Liver (tissue), 3 donors: ENCODE measurements at regions not wholly inside any gene's neighbourhood (a gene's known extent, or its start where the extent isn't known, plus 50 kb on each side); places are given as distances from the start of the nearest gene placed in this dataset.

Source experiments
- SP1 ChIP-seq: IDR thresholded peaks from 2 replicates; pipeline ENCODE4 v1.6.1; 2018; ENCODE audit warnings: antibody characterized with exemption, mild to moderate bottlenecking
- TAF1 ChIP-seq: conservative IDR thresholded peaks from 2 replicates; pipeline ENCODE4 v1.6.1; 2016; ENCODE audit warnings: antibody characterized with exemption, mild to moderate bottlenecking
- YY1 ChIP-seq: IDR thresholded peaks from 2 replicates; pipeline ENCODE4 v1.6.1; 2016; ENCODE audit warnings: antibody characterized with exemption, mild to moderate bottlenecking
- TF ChIP-seq, protein P1 (sequence below): IDR thresholded peaks from 2 replicates; pipeline ENCODE4 v1.6.1; 2016; ENCODE audit warnings: antibody characterized with exemption
- TF ChIP-seq, protein P2 (sequence below): fragments of 150-350 bp; IDR thresholded peaks from 2 replicates; pipeline ENCODE4 v1.5.1; 2017; ENCODE audit warnings: improper control_type of control experiment, low read depth, low read length; ENCODE audit not compliant: missing input control
- TF ChIP-seq, protein P3 (sequence below): IDR thresholded peaks from 2 replicates; pipeline ENCODE4 v1.6.1; 2016; ENCODE audit warnings: antibody characterized with exemption, mild to moderate bottlenecking
- TF ChIP-seq, protein P4 (sequence below): IDR thresholded peaks from 2 replicates; pipeline ENCODE4 v1.6.1; 2016; ENCODE audit warnings: antibody characterized with exemption
- donor health status: healthy.
- donor health status: healthy.

DNA sequence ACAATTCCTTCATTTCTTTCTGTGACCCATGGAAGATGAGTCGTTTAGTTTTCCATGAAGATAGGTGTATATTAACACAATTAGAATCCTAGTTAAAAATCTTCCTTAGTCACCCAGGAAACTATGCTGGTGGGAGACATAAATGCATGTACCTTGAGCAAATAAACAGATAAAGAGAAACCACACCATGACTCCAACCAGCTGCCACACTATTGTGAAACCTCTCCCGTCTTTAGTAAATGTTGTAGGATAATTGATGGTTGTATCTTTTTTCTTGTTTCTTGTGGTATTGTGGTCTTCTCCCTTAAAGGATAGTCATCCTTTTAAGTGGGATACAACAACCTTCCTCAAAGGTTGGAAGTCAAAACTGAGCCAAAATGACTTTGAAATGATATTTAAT, 103.8 kb upstream of the LEF1 start:
- TF ChIP-seq, protein P1, sequence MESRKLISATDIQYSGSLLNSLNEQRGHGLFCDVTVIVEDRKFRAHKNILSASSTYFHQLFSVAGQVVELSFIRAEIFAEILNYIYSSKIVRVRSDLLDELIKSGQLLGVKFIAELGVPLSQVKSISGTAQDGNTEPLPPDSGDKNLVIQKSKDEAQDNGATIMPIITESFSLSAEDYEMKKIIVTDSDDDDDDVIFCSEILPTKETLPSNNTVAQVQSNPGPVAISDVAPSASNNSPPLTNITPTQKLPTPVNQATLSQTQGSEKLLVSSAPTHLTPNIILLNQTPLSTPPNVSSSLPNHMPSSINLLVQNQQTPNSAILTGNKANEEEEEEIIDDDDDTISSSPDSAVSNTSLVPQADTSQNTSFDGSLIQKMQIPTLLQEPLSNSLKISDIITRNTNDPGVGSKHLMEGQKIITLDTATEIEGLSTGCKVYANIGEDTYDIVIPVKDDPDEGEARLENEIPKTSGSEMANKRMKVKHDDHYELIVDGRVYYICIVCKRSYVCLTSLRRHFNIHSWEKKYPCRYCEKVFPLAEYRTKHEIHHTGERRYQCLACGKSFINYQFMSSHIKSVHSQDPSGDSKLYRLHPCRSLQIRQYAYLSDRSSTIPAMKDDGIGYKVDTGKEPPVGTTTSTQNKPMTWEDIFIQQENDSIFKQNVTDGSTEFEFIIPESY: no peak
- TF ChIP-seq, protein P2, sequence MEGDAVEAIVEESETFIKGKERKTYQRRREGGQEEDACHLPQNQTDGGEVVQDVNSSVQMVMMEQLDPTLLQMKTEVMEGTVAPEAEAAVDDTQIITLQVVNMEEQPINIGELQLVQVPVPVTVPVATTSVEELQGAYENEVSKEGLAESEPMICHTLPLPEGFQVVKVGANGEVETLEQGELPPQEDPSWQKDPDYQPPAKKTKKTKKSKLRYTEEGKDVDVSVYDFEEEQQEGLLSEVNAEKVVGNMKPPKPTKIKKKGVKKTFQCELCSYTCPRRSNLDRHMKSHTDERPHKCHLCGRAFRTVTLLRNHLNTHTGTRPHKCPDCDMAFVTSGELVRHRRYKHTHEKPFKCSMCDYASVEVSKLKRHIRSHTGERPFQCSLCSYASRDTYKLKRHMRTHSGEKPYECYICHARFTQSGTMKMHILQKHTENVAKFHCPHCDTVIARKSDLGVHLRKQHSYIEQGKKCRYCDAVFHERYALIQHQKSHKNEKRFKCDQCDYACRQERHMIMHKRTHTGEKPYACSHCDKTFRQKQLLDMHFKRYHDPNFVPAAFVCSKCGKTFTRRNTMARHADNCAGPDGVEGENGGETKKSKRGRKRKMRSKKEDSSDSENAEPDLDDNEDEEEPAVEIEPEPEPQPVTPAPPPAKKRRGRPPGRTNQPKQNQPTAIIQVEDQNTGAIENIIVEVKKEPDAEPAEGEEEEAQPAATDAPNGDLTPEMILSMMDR: no peak
- TF ChIP-seq YY1 (no peak), TAF1 (no peak), SP1 (no peak)
- TF ChIP-seq, protein P3, sequence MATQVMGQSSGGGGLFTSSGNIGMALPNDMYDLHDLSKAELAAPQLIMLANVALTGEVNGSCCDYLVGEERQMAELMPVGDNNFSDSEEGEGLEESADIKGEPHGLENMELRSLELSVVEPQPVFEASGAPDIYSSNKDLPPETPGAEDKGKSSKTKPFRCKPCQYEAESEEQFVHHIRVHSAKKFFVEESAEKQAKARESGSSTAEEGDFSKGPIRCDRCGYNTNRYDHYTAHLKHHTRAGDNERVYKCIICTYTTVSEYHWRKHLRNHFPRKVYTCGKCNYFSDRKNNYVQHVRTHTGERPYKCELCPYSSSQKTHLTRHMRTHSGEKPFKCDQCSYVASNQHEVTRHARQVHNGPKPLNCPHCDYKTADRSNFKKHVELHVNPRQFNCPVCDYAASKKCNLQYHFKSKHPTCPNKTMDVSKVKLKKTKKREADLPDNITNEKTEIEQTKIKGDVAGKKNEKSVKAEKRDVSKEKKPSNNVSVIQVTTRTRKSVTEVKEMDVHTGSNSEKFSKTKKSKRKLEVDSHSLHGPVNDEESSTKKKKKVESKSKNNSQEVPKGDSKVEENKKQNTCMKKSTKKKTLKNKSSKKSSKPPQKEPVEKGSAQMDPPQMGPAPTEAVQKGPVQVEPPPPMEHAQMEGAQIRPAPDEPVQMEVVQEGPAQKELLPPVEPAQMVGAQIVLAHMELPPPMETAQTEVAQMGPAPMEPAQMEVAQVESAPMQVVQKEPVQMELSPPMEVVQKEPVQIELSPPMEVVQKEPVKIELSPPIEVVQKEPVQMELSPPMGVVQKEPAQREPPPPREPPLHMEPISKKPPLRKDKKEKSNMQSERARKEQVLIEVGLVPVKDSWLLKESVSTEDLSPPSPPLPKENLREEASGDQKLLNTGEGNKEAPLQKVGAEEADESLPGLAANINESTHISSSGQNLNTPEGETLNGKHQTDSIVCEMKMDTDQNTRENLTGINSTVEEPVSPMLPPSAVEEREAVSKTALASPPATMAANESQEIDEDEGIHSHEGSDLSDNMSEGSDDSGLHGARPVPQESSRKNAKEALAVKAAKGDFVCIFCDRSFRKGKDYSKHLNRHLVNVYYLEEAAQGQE: no peak
- TF ChIP-seq, protein P4, sequence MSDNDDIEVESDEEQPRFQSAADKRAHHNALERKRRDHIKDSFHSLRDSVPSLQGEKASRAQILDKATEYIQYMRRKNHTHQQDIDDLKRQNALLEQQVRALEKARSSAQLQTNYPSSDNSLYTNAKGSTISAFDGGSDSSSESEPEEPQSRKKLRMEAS: no peak
